H1 (cell line): ENCODE measurements at regions not wholly inside any gene's neighbourhood (a gene's known extent, or its start where the extent isn't known, plus 50 kb on each side); places are given as distances from the start of the nearest gene placed in this dataset.

Source experiments
- CTBP2 ChIP-seq: IDR thresholded peaks from 2 replicates; pipeline ENCODE4 v1.7.0; 2011; ENCODE audit warnings: borderline replicate concordance, mild to moderate bottlenecking, moderate library complexity, mixed read lengths, low read length; ENCODE audit not compliant: insufficient read depth, insufficient read length
- POU5F1 ChIP-seq: IDR thresholded peaks from 2 replicates; pipeline ENCODE4 v1.6.1; 2011; ENCODE audit warnings: low read depth, mild to moderate bottlenecking, low read length, moderate library complexity
- TF ChIP-seq, protein P1 (sequence below), 3 experiments: IDR thresholded peaks; 1 replicate in 2 of 3; 2 replicates in 1 of 3; pipeline versions ENCODE4 v1.5.1 to v1.6.1; 2011; ENCODE audit warnings: low read length in 3 of 3, mild to moderate bottlenecking in 3 of 3, inconsistent platforms in 2 of 3, low read depth in 1 of 3, moderate library complexity in 1 of 3; ENCODE audit not compliant: insufficient read depth in 1 of 3; ENCODE audit errors: control extremely low read depth in 1 of 3

DNA sequence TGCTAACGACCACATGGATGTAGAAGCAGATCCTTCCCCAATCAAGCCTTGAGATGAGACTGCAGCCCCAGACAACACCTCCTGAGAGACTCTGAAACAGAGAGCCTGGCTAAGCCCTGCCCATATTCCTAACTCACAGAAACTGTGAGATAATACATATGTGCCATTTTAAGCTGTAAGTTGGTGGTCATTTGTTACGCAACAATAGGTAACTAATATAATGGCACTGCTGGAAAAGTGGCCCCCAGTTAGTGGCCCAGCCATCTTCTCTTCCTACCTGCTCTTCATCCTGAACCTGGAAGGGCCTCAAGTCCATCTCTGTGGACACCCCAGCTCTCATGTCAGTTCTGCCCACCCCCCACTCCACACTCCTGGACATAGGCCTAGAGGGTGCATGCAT, 144.0 kb downstream of the TMEM17 start (continued):
- TF ChIP-seq, protein P1, sequence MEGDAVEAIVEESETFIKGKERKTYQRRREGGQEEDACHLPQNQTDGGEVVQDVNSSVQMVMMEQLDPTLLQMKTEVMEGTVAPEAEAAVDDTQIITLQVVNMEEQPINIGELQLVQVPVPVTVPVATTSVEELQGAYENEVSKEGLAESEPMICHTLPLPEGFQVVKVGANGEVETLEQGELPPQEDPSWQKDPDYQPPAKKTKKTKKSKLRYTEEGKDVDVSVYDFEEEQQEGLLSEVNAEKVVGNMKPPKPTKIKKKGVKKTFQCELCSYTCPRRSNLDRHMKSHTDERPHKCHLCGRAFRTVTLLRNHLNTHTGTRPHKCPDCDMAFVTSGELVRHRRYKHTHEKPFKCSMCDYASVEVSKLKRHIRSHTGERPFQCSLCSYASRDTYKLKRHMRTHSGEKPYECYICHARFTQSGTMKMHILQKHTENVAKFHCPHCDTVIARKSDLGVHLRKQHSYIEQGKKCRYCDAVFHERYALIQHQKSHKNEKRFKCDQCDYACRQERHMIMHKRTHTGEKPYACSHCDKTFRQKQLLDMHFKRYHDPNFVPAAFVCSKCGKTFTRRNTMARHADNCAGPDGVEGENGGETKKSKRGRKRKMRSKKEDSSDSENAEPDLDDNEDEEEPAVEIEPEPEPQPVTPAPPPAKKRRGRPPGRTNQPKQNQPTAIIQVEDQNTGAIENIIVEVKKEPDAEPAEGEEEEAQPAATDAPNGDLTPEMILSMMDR (IDR thresholded peaks at IDR 0.05; ENCODE audit: control extremely low read depth in 1 of 3, insufficient read depth in 1 of 3, low read depth in 1 of 3, low read length in 3 of 3), result no peak
- TF ChIP-seq POU5F1, result no peak
- no peak for TF ChIP-seq CTBP2
